OCI-LY7 (cell line): ENCODE measurements at regions not wholly inside any gene's neighbourhood (a gene's known extent, or its start where the extent isn't known, plus 50 kb on each side); places are given as distances from the start of the nearest gene placed in this dataset.

ENCODE experiments used
- BruUV-seq: library from RNA; stranded (reverse); fragments of 400-500 nt; replicated peaks from 2 replicates; lab custom pipeline; 2021; lab: Mats Ljungman, UMichigan
- CTCF ChIA-PET: fragments of 300-600 bp; sonication (Branson Sonifier 250); formaldehyde crosslinking; loops from one replicate; lab custom pipeline; 2022; ENCODE audit warnings: antibody characterized with exemption; ENCODE audit not compliant: unreplicated experiment; lab: Charles Lee
- POLR2A ChIA-PET: fragments of 300-600 bp; sonication (Branson Sonifier 250); formaldehyde crosslinking; loops from one replicate; lab custom pipeline; 2022; ENCODE audit warnings: antibody characterized with exemption; lab: Charles Lee
- DNase-seq: peaks from one replicate; pipeline ENCODE4 v3.0.0-alpha.2; 2015; ENCODE audit warnings: low spot score
- H2AFZ ChIP-seq: fragments of 200-600 bp; sonication (generic), shearing (Covaris generic); 2 replicates; pipeline ENCODE4 v1.6.1; 2014; ENCODE audit warnings: mild to moderate bottlenecking, antibody characterized with exemption, low read length, moderate library complexity
- H3K27ac ChIP-seq: fragments of 200-600 bp; sonication (generic); 2 replicates; pipeline ENCODE4 v1.5.1; 2014; ENCODE audit warnings: mixed run types, low read depth, mild to moderate bottlenecking, moderate library complexity, low read length, inconsistent platforms; ENCODE audit not compliant: poor library complexity, severe bottlenecking
- H3K36me3 ChIP-seq: fragments of 200-600 bp; sonication (generic); 2 replicates; pipeline ENCODE4 v1.6.1; 2014; ENCODE audit warnings: mild to moderate bottlenecking, antibody characterized with exemption, low read length, moderate library complexity, mixed read lengths; ENCODE audit not compliant: insufficient read depth
- H3K4me1 ChIP-seq: fragments of 200-600 bp; sonication (generic); 2 replicates; pipeline ENCODE4 v1.5.1; 2014; ENCODE audit warnings: mild to moderate bottlenecking, low read length; ENCODE audit not compliant: insufficient read depth, poor library complexity, severe bottlenecking
- H3K4me2 ChIP-seq: fragments of 200-600 bp; sonication (generic); 2 replicates; pipeline ENCODE4 v1.6.1; 2014; ENCODE audit warnings: mild to moderate bottlenecking, low read length
- H3K4me3 ChIP-seq: fragments of 200-600 bp; sonication (generic); 2 replicates; pipeline ENCODE4 v1.5.1; 2014; ENCODE audit warnings: mild to moderate bottlenecking, low read depth, low read length; ENCODE audit not compliant: poor library complexity, severe bottlenecking
- H3K79me2 ChIP-seq: fragments of 200-600 bp; sonication (generic); 2 replicates; pipeline ENCODE4 v1.6.1; 2016; ENCODE audit warnings: low read depth, mild to moderate bottlenecking, low read length, moderate library complexity, mixed read lengths; ENCODE audit not compliant: insufficient read depth
- H3K9me2 ChIP-seq: fragments of 200-600 bp; sonication (generic); 2 replicates; pipeline ENCODE4 v1.6.1; 2016; ENCODE audit warnings: mild to moderate bottlenecking, low read length, mixed read lengths; ENCODE audit not compliant: insufficient read depth
- H3K9me3 ChIP-seq: fragments of 200-600 bp; sonication (generic); 2 replicates; pipeline ENCODE4 v1.6.1; 2014; ENCODE audit warnings: mild to moderate bottlenecking, mixed run types, low read length, mixed read lengths
- H4K20me1 ChIP-seq: fragments of 200-600 bp; sonication (generic); 2 replicates; pipeline ENCODE4 v1.6.1; 2014; ENCODE audit warnings: mild to moderate bottlenecking, antibody characterized with exemption, low read length, moderate library complexity, mixed read lengths; ENCODE audit not compliant: insufficient read depth
- EZH2phosphoT487 ChIP-seq: fragments of 200-600 bp; sonication (generic); IDR thresholded peaks from 2 replicates; pipeline ENCODE4 v1.6.1; 2018; ENCODE audit warnings: low read depth, borderline replicate concordance, mild to moderate bottlenecking, mixed run types, antibody characterized with exemption, low read length, moderate library complexity, mixed read lengths
- intact Hi-C: fragments of 100-400 bp; cut with micrococcal nuclease; formaldehyde crosslinking; loops from one replicate; pipeline ENCODE4 v1.10.0; 2022; ENCODE audit not compliant: unreplicated experiment
- TF ChIP-seq, protein P1 (sequence below): fragments of 200-600 bp; sonication (generic); conservative IDR thresholded peaks from 2 replicates; pipeline ENCODE4 v1.5.1; 2014; ENCODE audit warnings: mild to moderate bottlenecking, antibody characterized with exemption, low read length, moderate library complexity, mixed read lengths

DNA sequence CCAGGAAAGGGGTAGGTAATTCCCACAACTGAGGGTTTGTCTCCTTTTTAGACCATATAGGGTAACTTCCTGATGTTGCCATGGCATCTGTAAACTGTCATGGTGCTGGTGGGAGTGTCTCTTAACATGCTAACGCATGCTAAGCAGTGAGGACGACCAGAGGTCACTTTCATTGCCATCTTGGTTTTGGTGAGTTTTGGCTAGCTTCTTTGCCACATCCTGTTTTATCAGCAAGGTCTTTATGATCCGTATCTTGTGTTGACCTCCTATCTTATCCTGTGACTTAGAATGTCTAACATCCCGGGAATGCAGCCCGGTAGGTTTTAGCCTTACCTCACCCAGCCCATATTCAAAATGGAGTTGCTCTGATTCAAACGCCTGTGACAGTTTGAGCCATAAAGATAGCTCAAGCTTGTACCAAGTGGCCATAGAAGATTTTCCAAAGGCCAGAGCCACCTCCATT is 176.0 kb upstream of the NAMPT start:
- ChIA-PET POLR2A (interaction anchor here (0.6 kb wide), 1 partner anchor 79 kb away, joined by 4 read pairs; no protein-coding TSS in a partner anchor), CTCF (interaction anchor here (2.9 kb wide), 1 partner anchor 283 kb away, joined by 32 read pairs; no protein-coding TSS in a partner anchor)
- no peak overlapping the region for H3K4me2 ChIP-seq
- no peaks in the 10 kb centered on the region for H3K79me2 ChIP-seq
- BruUV-seq, result no TSS peak
- no peaks in the 10 kb centered on the region for H4K20me1 ChIP-seq
- no peaks in the 10 kb centered on the region for H3K9me2 ChIP-seq
- H3K27ac ChIP-seq, result no peak overlapping the region
- no peaks in the 10 kb centered on the region for H3K36me3 ChIP-seq
- TF ChIP-seq EZH2phosphoT487, result no peak
- TF ChIP-seq, protein P1, sequence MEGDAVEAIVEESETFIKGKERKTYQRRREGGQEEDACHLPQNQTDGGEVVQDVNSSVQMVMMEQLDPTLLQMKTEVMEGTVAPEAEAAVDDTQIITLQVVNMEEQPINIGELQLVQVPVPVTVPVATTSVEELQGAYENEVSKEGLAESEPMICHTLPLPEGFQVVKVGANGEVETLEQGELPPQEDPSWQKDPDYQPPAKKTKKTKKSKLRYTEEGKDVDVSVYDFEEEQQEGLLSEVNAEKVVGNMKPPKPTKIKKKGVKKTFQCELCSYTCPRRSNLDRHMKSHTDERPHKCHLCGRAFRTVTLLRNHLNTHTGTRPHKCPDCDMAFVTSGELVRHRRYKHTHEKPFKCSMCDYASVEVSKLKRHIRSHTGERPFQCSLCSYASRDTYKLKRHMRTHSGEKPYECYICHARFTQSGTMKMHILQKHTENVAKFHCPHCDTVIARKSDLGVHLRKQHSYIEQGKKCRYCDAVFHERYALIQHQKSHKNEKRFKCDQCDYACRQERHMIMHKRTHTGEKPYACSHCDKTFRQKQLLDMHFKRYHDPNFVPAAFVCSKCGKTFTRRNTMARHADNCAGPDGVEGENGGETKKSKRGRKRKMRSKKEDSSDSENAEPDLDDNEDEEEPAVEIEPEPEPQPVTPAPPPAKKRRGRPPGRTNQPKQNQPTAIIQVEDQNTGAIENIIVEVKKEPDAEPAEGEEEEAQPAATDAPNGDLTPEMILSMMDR, result no peak
- peaks cover 9% of the 10 kb centered on the region; the same call in 1 of the 2 replicates for H3K9me3 ChIP-seq
- H3K4me1 ChIP-seq, result no peaks in the 10 kb centered on the region
- H3K4me3 ChIP-seq, result no peak overlapping the region
- intact Hi-C loops, result loop anchor here (10.0 kb wide), 1 partner anchor 416 kb away; no protein-coding TSS in a partner anchor
- no peak overlapping the region for H2AFZ ChIP-seq
- no peak for DNase-seq

GRCh38 chr7:106459397-106460072 is 174.8 kb upstream of the NAMPT start:
- BruUV-seq, result no TSS peak
- intact Hi-C loops, result loop anchor here (10.0 kb wide), 1 partner anchor 415 kb away; no protein-coding TSS in a partner anchor
- H3K27ac ChIP-seq, result no peak overlapping the region
- no peak overlapping the region for H3K4me2 ChIP-seq
- H2AFZ ChIP-seq, result no peak overlapping the region
- no peak overlapping the region for H3K4me3 ChIP-seq
- no peaks in the 10 kb centered on the region for H4K20me1 ChIP-seq
- no peak for DNase-seq
- no peaks in the 10 kb centered on the region for H3K4me1 ChIP-seq
- TF ChIP-seq, protein P1, result no peak
- no peak for TF ChIP-seq EZH2phosphoT487
- no peaks in the 10 kb centered on the region for H3K9me2 ChIP-seq
- CTCF ChIA-PET, result no interaction called here
- H3K9me3 ChIP-seq, result peaks cover 9% of the 10 kb centered on the region; the same call in 1 of the 2 replicates
- no peaks in the 10 kb centered on the region for H3K36me3 ChIP-seq
- POLR2A ChIA-PET, result interaction anchor here (0.9 kb wide), 1 partner anchor 282 kb away, joined by 3 read pairs; no protein-coding TSS in a partner anchor
- H3K79me2 ChIP-seq, result no peaks in the 10 kb centered on the region

- no peak overlapping the region for H3K4me3 ChIP-seq
- H3K4me2 ChIP-seq, result no peak overlapping the region
- ChIA-PET POLR2A (interaction anchor here (0.7 kb wide), 1 partner anchor 394 kb away, joined by 3 read pairs; no protein-coding TSS in a partner anchor), CTCF (no interaction called here)
- no peaks in the 10 kb centered on the region for H3K79me2 ChIP-seq
- no peaks in the 10 kb centered on the region for H3K4me1 ChIP-seq
- TF ChIP-seq, protein P1, result no peak
- TF ChIP-seq EZH2phosphoT487, result no peak
- no peak overlapping the region for H3K27ac ChIP-seq
- BruUV-seq, result no TSS peak
- no peak for DNase-seq
- H3K36me3 ChIP-seq, result no peaks in the 10 kb centered on the region
- H4K20me1 ChIP-seq, result no peaks in the 10 kb centered on the region
- H2AFZ ChIP-seq, result no peak overlapping the region
- peaks cover 14% of the 10 kb centered on the region for H3K9me3 ChIP-seq
- intact Hi-C loops, result no loop called here
- no peaks in the 10 kb centered on the region for H3K9me2 ChIP-seq
These were observed 172.9 kb upstream of the NAMPT start for GRCh38 chr7:106457678-106458077.
